ENCODE measurements at regions not wholly inside any gene's neighbourhood (a gene's known extent, or its start where the extent isn't known, plus 50 kb on each side); places are given as distances from the start of the nearest gene placed in this dataset.

DNA sequence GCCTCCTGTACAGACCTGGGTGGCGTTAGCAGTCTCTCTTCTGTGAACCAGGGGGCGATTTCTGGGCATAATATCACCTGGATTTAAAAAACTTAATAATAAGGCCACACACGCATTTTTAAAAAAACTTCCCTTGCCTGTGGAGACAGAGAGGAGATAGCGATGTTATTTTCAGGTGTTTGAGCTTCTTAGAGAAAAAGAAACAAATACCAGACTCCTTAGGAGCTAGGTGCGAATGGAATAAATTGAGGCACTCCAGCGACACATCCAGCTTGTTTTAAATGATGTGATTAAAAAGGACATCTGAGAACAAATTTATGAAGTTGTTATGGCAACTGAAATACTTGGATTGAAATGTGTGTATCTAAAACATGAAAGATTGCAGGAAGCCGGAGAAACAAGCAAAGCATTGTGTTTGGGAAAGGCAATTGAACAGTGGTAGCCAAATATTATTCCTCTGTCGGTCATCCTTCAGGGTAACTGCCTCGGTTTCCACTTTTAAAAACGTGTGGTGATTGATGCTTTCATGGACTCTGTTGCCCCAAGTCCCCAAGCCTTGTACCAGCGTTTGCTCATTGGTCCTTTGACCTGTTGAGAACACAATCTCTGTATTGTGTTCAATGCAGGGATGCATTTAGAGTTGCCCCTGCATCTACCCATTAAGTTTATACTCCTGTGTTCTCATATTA, 158.7 kb downstream of the TM9SF2 start:
- no peak for ATAC-seq
- no peak for FAIRE-seq
- 75% methylated on average over 11 of the region's 11 CpGs for WGBS (ENCODE audit: low lambda C conversion rate)
- H3K27me3 ChIP-seq (ENCODE audit: control insufficient read depth in 1 of 2, insufficient read depth in 2 of 2, low read length in 2 of 2): no peaks in the 10 kb centered on the region
- H3K4me1 ChIP-seq (ENCODE audit: insufficient read depth, low read length): peaks cover 48% of the 10 kb centered on the region
- no peak overlapping the region for H3K4me2 ChIP-seq (ENCODE audit: low read depth, low read length)
- H3K9ac ChIP-seq (ENCODE audit: insufficient read depth, low read depth, low read length): no peak overlapping the region
- no peaks in the 10 kb centered on the region for H3K36me3 ChIP-seq (replicated peaks in 1 of 2; ENCODE audit: control insufficient read depth in 1 of 2, insufficient read depth in 2 of 2, low read length in 2 of 2)
- H3K9me3 ChIP-seq (ENCODE audit: low read length): no peaks in the 10 kb centered on the region
- no peak for DNase-seq (ENCODE audit: low spot score)
- in situ Hi-C loops (cut with HindIII; ENCODE audit: extremely low pct_ligation_motif_present, low pct_unique_long_range_greater_than_20kb) (loop anchor here (25.0 kb wide), 3 partner anchors 577 to 1452 kb away; no protein-coding TSS in a partner anchor), intact Hi-C loops (cut with micrococcal nuclease; ENCODE audit: unreplicated experiment) (loop anchor here (5.0 kb wide), 1 partner anchor 312 kb away; the partner anchor contains the start of gene ZIC5)
- no peak overlapping the region for H3K4me3 ChIP-seq (replicated peaks in 1 of 3; ENCODE audit: insufficient read depth in 1 of 3, low read depth in 2 of 3, low read length in 3 of 3)
- BruUV-seq (replicated peaks): no TSS peak
- H3K79me2 ChIP-seq (ENCODE audit: insufficient read depth, low read length): no peaks in the 10 kb centered on the region
- no peak for TF ChIP-seq ZNF616 (CRISPR knock-in tag; IDR thresholded peaks at IDR 0.05; ENCODE audit: low read depth)
- TF ChIP-seq SIX4 (CRISPR knock-in tag; IDR thresholded peaks at IDR 0.05): no peak
- TF ChIP-seq ZNF207 (IDR thresholded peaks at IDR 0.05; ENCODE audit: borderline replicate concordance): no peak
- TF ChIP-seq MATR3 (CRISPR knock-in tag; IDR thresholded peaks at IDR 0.05): no peak
- TF ChIP-seq ZNF138 (CRISPR knock-in tag; IDR thresholded peaks at IDR 0.05; ENCODE audit: low read depth): no peak
- no peak for TF ChIP-seq SRSF1 (optimal IDR thresholded peaks at IDR 0.05; ENCODE audit: low read depth, low read length)
- TF ChIP-seq ZFP1 (CRISPR knock-in tag; IDR thresholded peaks at IDR 0.05): no peak
- no peak for TF ChIP-seq ZNF12 (CRISPR knock-in tag; IDR thresholded peaks at IDR 0.05)
- no peak for TF ChIP-seq ZNF230 (CRISPR knock-in tag; IDR thresholded peaks at IDR 0.05)
- TF ChIP-seq ZNF674 (CRISPR knock-in tag; IDR thresholded peaks at IDR 0.05; ENCODE audit: low read depth): no peak
- TF ChIP-seq, protein P1, sequence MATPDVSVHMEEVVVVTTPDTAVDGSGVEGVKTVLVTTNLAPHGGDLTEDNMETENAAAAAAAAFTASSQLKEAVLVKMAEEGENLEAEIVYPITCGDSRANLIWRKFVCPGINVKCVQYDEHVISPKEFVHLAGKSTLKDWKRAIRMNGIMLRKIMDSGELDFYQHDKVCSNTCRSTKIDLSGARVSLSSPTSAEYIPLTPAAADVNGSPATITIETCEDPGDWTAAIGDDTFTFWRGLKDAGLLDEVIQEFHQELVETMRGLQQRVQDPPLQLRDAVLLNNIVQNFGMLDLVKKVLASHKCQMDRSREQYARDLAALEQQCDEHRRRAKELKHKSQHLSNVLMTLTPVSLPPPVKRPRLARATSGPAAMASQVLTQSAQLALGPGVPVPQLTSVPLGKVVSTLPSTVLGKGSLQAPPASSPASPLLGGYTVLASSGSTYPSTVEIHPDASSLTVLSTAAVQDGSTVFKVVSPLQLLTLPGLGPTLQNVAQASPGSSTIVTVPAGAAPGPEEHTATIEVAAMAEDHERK (CRISPR knock-in tag; IDR thresholded peaks at IDR 0.05; ENCODE audit: low read depth): no peak
- TF ChIP-seq, protein P2, sequence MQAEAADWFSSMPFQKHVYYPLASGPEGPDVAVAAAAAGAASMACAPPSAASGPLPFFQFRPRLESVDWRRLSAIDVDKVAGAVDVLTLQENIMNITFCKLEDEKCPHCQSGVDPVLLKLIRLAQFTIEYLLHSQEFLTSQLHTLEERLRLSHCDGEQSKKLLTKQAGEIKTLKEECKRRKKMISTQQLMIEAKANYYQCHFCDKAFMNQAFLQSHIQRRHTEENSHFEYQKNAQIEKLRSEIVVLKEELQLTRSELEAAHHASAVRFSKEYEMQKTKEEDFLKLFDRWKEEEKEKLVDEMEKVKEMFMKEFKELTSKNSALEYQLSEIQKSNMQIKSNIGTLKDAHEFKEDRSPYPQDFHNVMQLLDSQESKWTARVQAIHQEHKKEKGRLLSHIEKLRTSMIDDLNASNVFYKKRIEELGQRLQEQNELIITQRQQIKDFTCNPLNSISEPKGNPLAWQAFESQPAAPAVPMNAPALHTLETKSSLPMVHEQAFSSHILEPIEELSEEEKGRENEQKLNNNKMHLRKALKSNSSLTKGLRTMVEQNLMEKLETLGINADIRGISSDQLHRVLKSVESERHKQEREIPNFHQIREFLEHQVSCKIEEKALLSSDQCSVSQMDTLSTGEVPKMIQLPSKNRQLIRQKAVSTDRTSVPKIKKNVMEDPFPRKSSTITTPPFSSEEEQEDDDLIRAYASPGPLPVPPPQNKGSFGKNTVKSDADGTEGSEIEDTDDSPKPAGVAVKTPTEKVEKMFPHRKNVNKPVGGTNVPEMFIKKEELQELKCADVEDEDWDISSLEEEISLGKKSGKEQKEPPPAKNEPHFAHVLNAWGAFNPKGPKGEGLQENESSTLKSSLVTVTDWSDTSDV (CRISPR knock-in tag; IDR thresholded peaks at IDR 0.05): no peak
- TF ChIP-seq, protein P3, sequence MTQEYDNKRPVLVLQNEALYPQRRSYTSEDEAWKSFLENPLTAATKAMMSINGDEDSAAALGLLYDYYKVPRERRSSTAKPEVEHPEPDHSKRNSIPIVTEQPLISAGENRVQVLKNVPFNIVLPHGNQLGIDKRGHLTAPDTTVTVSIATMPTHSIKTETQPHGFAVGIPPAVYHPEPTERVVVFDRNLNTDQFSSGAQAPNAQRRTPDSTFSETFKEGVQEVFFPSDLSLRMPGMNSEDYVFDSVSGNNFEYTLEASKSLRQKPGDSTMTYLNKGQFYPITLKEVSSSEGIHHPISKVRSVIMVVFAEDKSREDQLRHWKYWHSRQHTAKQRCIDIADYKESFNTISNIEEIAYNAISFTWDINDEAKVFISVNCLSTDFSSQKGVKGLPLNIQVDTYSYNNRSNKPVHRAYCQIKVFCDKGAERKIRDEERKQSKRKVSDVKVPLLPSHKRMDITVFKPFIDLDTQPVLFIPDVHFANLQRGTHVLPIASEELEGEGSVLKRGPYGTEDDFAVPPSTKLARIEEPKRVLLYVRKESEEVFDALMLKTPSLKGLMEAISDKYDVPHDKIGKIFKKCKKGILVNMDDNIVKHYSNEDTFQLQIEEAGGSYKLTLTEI (CRISPR knock-in tag; conservative IDR thresholded peaks at IDR 0.05): no peak
- no peak for TF ChIP-seq ZNF570 (CRISPR knock-in tag; IDR thresholded peaks at IDR 0.05; ENCODE audit: borderline replicate concordance)
- TF ChIP-seq ZSCAN12 (CRISPR knock-in tag; IDR thresholded peaks at IDR 0.05): no peak
- no peak for TF ChIP-seq CCAR2 (optimal IDR thresholded peaks at IDR 0.05; ENCODE audit: low read depth, low read length)
- H3K27ac ChIP-seq (ENCODE audit: extremely low read length, insufficient read depth, low read length): no peak overlapping the region
- CTCF ChIA-PET (ENCODE audit: low intra/inter-chr PET ratio, low total read pairs): no interaction called here
- no peak overlapping the region for H2AFZ ChIP-seq (ENCODE audit: low read length)
- POLR2A ChIA-PET: no interaction called here
- H4K20me1 ChIP-seq (ENCODE audit: insufficient read depth, low read length): no peaks in the 10 kb centered on the region
